ENCODE measurements at regions not wholly inside any gene's neighbourhood (a gene's known extent, or its start where the extent isn't known, plus 50 kb on each side); places are given as distances from the start of the nearest gene placed in this dataset.
"Not testable (repeated sequence)": the region's sequence is repeated elsewhere in the genome, so short reads cannot be mapped to it uniquely, and the experiment has no call there.

DNA sequence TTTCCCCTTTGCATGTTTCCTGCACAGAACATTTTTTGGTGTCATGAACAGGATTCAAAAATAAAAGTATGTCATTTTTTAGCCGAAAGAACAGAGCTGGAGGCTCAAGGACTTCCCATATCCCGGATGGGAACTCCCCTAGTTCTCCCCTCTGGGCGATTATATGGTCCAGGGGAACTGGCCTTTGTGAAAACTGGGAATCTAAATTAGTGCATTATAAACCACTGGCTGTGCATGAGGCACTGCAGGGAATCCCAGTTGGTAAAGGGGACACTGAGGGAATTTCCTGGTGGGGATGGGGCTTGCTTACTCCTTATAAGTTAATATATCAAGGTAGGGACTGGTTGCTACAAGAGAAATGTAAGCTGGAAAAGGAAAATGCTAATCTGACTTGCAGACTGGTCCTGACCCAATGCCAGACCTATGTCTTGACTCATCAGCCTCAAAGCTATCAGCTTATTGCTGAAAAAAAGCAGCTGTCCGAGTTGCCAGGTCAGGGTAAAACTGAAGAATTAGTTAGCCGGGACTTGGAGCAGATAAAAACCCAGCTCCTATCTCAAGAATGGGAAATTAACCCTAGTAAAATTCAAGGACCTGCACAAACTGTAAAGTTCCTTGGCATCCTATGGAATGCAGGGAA lies 122.6 kb downstream of the FCRL5 start:
- Histone ChIP-seq H3K4me1 (ENCODE audit: control insufficient read depth in 1 of 2, extremely low read depth in 1 of 2, insufficient read depth in 2 of 2, low read length in 2 of 2) (no peaks in the 10 kb centered on the region), H3K27me3 (replicated peaks in 1 of 2; ENCODE audit: control insufficient read depth in 2 of 2, extremely low read depth in 1 of 2, insufficient read depth in 2 of 2, low read length in 1 of 2) (peaks cover 0 to 2% of the 10 kb centered on the region in 2 experiments), H3K4me3 (ENCODE audit: control insufficient read depth in 1 of 2, extremely low read depth in 1 of 2, low read length in 1 of 2) (no peak overlapping the region), H3K36me3 (ENCODE audit: control insufficient read depth in 2 of 2, extremely low read depth in 1 of 2, insufficient read depth in 1 of 2, low read length in 1 of 2) (no peaks in the 10 kb centered on the region), H3K27ac (ENCODE audit: low read length) (no peak overlapping the region), H3K9me3 (no peaks in the 10 kb centered on the region)
- no peaks in the 10 kb centered on the region for H3K9me3 Mint-ChIP-seq
- no peak overlapping the region for H3K4me3 Mint-ChIP-seq
- ATAC-seq (replicated peaks in 1 of 4) (no peak), DNase-seq (no peak)
- CTCF ChIA-PET, result no interaction called here
- peaks cover 5 to 13% of the 10 kb centered on the region in 2 donors for H3K27me3 Mint-ChIP-seq
- no peaks in the 10 kb centered on the region for H3K36me3 Mint-ChIP-seq
- 80% methylated on average over 1 of the region's 5 CpGs for WGBS (ENCODE audit: insufficient coverage)
- H3K4me1 Mint-ChIP-seq, result no peaks in the 10 kb centered on the region
- H3K27ac Mint-ChIP-seq, result no peak overlapping the region
- POLR2A ChIA-PET, result no interaction called here

DNA sequence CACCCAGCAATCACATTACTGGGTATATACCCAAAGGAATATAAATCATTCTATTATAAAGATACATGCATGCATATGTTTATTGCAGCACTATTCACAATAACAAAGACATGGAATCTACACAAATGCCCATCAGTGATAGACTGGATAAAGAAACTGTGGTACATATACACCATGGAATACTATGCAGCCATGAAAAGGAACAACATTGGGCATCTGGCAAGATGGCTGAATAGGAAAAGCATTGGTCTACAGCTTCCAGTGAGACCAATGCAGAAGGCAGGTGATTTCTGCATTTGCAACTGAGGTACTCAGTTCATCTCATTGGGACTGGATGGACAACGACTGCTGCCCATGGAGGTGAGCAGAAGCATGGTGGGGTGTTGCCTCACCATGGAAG lies 128.6 kb downstream of the FCRL5 start:
- H3K36me3 ChIP-seq (ENCODE audit: control insufficient read depth in 2 of 2, extremely low read depth in 1 of 2, insufficient read depth in 1 of 2, low read length in 1 of 2); H3K27ac ChIP-seq (ENCODE audit: low read length); H3K36me3 Mint-ChIP-seq; H3K27ac Mint-ChIP-seq; ATAC-seq (replicated peaks in 1 of 4); POLR2A ChIA-PET; CTCF ChIA-PET; H3K9me3 ChIP-seq; H3K27me3 Mint-ChIP-seq; DNase-seq; H3K9me3 Mint-ChIP-seq; H3K4me1 Mint-ChIP-seq; H3K4me3 Mint-ChIP-seq; H3K4me1 ChIP-seq (ENCODE audit: control insufficient read depth in 1 of 2, extremely low read depth in 1 of 2, insufficient read depth in 2 of 2, low read length in 2 of 2); H3K4me3 ChIP-seq (ENCODE audit: control insufficient read depth in 1 of 2, extremely low read depth in 1 of 2, low read length in 1 of 2): not testable (repeated sequence)
- H3K27me3 ChIP-seq (replicated peaks in 1 of 2; ENCODE audit: control insufficient read depth in 2 of 2, extremely low read depth in 1 of 2, insufficient read depth in 2 of 2, low read length in 1 of 2), result peaks cover 0 to 12% of the 10 kb centered on the region in 2 experiments
- no CpG with 5 or more reads among the region's 1 CpG for WGBS (ENCODE audit: insufficient coverage)

DNA sequence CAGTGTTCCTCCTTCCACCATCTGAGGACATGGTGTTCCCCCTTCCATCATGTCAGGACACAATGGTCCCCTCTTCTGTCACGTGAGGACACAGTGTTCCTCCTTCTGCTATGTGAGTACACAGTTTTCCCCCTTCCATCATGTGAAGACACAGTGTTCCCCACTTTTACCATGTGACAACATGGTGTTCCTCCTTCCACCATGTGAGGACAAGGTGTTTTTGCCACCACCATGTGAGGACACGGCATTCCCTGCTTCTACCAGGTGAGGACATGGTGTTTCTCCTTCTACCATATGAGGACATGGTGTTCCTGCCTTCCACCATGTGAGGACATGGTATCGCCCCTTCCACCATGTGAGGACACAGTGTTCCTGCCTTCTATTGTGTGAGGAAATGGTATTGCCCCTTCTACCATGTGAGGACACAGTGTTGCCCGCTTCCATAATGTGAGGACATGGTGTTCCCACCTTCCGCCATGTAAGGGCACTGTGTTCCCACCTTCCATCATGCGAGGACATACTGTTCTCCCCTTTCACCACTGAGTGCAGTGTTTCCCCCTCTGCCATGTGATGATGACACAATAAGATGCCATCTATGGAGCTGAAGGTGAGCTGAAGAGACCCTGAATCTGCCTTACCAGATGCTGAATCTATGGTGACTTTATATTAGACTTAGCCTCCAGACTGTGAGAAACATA lies 132.3 kb downstream of the FCRL5 start:
- Histone ChIP-seq H3K27ac (ENCODE audit: low read length) (no peak overlapping the region), H3K36me3 (ENCODE audit: control insufficient read depth in 2 of 2, extremely low read depth in 1 of 2, insufficient read depth in 1 of 2, low read length in 1 of 2) (no peaks in the 10 kb centered on the region), H3K4me3 (ENCODE audit: control insufficient read depth in 1 of 2, extremely low read depth in 1 of 2, low read length in 1 of 2) (no peak overlapping the region), H3K9me3 (no peaks in the 10 kb centered on the region), H3K4me1 (ENCODE audit: control insufficient read depth in 1 of 2, extremely low read depth in 1 of 2, insufficient read depth in 2 of 2, low read length in 2 of 2) (no peaks in the 10 kb centered on the region), H3K27me3 (replicated peaks in 1 of 2; ENCODE audit: control insufficient read depth in 2 of 2, extremely low read depth in 1 of 2, insufficient read depth in 2 of 2, low read length in 1 of 2) (peaks cover 0 to 29% of the 10 kb centered on the region in 2 experiments)
- Mint-ChIP-seq H3K9me3 (no peaks in the 10 kb centered on the region), H3K4me3 (no peak overlapping the region), H3K27ac (no peak overlapping the region), H3K4me1 (no peaks in the 10 kb centered on the region), H3K27me3 (peaks cover 16 to 24% of the 10 kb centered on the region in 2 donors), H3K36me3 (no peaks in the 10 kb centered on the region)
- DNase-seq (no peak), ATAC-seq (replicated peaks in 1 of 4) (no peak)
- ChIA-PET POLR2A (no interaction called here), CTCF (no interaction called here)
- WGBS (ENCODE audit: insufficient coverage), result no CpG with 5 or more reads among the region's 6 CpGs

DNA sequence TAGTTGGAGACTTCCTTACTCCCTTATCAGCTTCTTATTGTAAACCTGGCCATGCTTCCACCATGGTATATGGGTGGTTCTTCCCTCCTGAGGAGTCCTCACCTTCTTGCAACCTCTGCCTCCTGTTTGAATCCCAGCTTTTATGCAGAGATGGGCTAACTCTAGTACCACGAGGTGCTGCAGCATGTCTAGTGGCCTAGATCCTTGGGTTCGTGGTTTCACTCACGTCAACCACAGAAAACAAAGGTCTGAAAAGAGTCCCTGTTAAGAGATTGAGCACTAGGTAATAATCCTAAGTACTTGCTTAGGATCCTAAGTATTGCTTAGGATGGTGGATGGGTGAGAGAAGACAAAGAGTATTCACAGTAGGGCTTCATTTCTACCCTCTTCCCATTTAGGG lies 133.7 kb downstream of the FCRL5 start:
- Mint-ChIP-seq H3K4me3 (no peak overlapping the region), H3K4me1 (no peaks in the 10 kb centered on the region), H3K27ac (no peak overlapping the region), H3K9me3 (no peaks in the 10 kb centered on the region), H3K36me3 (no peaks in the 10 kb centered on the region), H3K27me3 (peaks cover 18 to 27% of the 10 kb centered on the region in 2 donors)
- H3K36me3 ChIP-seq (ENCODE audit: control insufficient read depth in 2 of 2, extremely low read depth in 1 of 2, insufficient read depth in 1 of 2, low read length in 1 of 2), result no peaks in the 10 kb centered on the region
- H3K9me3 ChIP-seq, result no peaks in the 10 kb centered on the region
- H3K27ac ChIP-seq (ENCODE audit: low read length), result no peak overlapping the region
- H3K4me1 ChIP-seq (ENCODE audit: control insufficient read depth in 1 of 2, extremely low read depth in 1 of 2, insufficient read depth in 2 of 2, low read length in 2 of 2), result no peaks in the 10 kb centered on the region
- no peak overlapping the region for H3K4me3 ChIP-seq (ENCODE audit: control insufficient read depth in 1 of 2, extremely low read depth in 1 of 2, low read length in 1 of 2)
- CTCF ChIA-PET, result no interaction called here
- DNase-seq, result no peak
- peaks cover 0 to 19% of the 10 kb centered on the region in 2 experiments for H3K27me3 ChIP-seq (replicated peaks in 1 of 2; ENCODE audit: control insufficient read depth in 2 of 2, extremely low read depth in 1 of 2, insufficient read depth in 2 of 2, low read length in 1 of 2)
- POLR2A ChIA-PET, result no interaction called here
- ATAC-seq (replicated peaks in 1 of 4), result no peak
- WGBS (ENCODE audit: insufficient coverage), result 20% methylated on average over 2 of the region's 3 CpGs

DNA sequence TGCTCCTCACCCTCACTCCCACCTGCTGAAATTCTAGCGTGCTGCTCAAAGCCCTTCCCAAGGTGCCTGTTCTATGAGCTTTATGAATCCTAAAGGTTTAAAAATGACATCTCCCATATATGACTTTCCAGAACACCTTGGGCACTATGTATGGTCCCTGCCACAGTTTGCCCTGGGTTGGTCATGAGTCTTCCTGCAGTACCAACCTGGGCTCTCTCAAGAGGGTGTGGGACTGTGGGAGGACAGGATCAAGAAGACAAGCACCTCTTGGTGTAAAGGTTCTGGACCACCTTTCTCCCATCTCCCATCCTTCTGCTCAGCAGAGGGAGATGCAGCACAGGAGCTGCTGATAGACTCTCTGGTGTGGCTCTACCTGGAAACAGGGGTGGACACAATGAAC lies 134.1 kb downstream of the FCRL5 start:
- Histone ChIP-seq H3K9me3 (no peaks in the 10 kb centered on the region), H3K4me1 (ENCODE audit: control insufficient read depth in 1 of 2, extremely low read depth in 1 of 2, insufficient read depth in 2 of 2, low read length in 2 of 2) (no peaks in the 10 kb centered on the region), H3K27ac (ENCODE audit: low read length) (no peak overlapping the region), H3K36me3 (ENCODE audit: control insufficient read depth in 2 of 2, extremely low read depth in 1 of 2, insufficient read depth in 1 of 2, low read length in 1 of 2) (no peaks in the 10 kb centered on the region), H3K4me3 (ENCODE audit: control insufficient read depth in 1 of 2, extremely low read depth in 1 of 2, low read length in 1 of 2) (no peak overlapping the region), H3K27me3 (replicated peaks in 1 of 2; ENCODE audit: control insufficient read depth in 2 of 2, extremely low read depth in 1 of 2, insufficient read depth in 2 of 2, low read length in 1 of 2) (peaks cover 0 to 19% of the 10 kb centered on the region in 2 experiments)
- no CpG with 5 or more reads among the region's 1 CpG for WGBS (ENCODE audit: insufficient coverage)
- Mint-ChIP-seq H3K36me3 (no peaks in the 10 kb centered on the region), H3K4me3 (no peak overlapping the region), H3K27ac (no peak overlapping the region), H3K27me3 (peaks cover 20 to 27% of the 10 kb centered on the region in 2 donors), H3K9me3 (no peaks in the 10 kb centered on the region), H3K4me1 (no peaks in the 10 kb centered on the region)
- DNase-seq (no peak), ATAC-seq (replicated peaks in 1 of 4) (no peak)
- ChIA-PET POLR2A (no interaction called here), CTCF (no interaction called here)

DNA sequence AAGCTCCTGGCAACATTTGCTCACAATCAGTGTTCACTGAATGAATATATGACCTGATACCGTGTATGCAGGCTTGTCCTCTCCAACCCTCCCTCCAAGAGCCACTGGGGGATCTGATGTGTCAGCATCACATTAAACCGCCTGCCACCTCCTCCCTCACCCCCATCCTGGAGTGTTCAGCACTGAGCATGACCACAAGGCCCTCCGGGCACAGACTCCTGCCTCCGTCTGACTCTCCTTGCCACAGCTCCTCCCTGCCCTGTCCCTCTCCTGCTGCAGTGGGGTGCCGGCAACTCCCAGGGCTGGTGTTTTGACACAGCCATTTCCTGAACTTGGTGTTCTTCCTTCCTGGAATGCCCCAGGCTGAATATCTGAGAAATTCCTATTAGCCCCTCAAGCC lies 136.7 kb downstream of the FCRL5 start:
- ATAC-seq (replicated peaks in 1 of 4), result no peak
- Histone ChIP-seq H3K4me1 (ENCODE audit: control insufficient read depth in 1 of 2, extremely low read depth in 1 of 2, insufficient read depth in 2 of 2, low read length in 2 of 2) (no peaks in the 10 kb centered on the region), H3K27me3 (replicated peaks in 1 of 2; ENCODE audit: control insufficient read depth in 2 of 2, extremely low read depth in 1 of 2, insufficient read depth in 2 of 2, low read length in 1 of 2) (peaks cover 0 to 17% of the 10 kb centered on the region in 2 experiments), H3K4me3 (ENCODE audit: control insufficient read depth in 1 of 2, extremely low read depth in 1 of 2, low read length in 1 of 2) (no peak overlapping the region), H3K9me3 (no peaks in the 10 kb centered on the region), H3K36me3 (ENCODE audit: control insufficient read depth in 2 of 2, extremely low read depth in 1 of 2, insufficient read depth in 1 of 2, low read length in 1 of 2) (no peaks in the 10 kb centered on the region), H3K27ac (ENCODE audit: low read length) (no peak overlapping the region)
- Mint-ChIP-seq H3K27ac (no peak overlapping the region), H3K4me1 (no peaks in the 10 kb centered on the region), H3K36me3 (no peaks in the 10 kb centered on the region), H3K4me3 (no peak overlapping the region), H3K9me3 (no peaks in the 10 kb centered on the region), H3K27me3 (peaks cover 23 to 29% of the 10 kb centered on the region in 2 donors)
- WGBS (ENCODE audit: insufficient coverage), result 79% methylated on average over 5 of the region's 5 CpGs
- DNase-seq, result no peak
- ChIA-PET POLR2A (no interaction called here), CTCF (no interaction called here)

Measured in T-cell (primary cell).